ENCODE measurements at regions not wholly inside any gene's neighbourhood (a gene's known extent, or its start where the extent isn't known, plus 50 kb on each side); places are given as distances from the start of the nearest gene placed in this dataset.

- no peak overlapping the region for H3K4me3 ChIP-seq
- WGBS: 42% methylated on average over 3 of the region's 3 CpGs
- no peak for TF ChIP-seq CTCF (IDR thresholded peaks at IDR 0.05)
- TF ChIP-seq POLR2A (IDR thresholded peaks at IDR 0.05): no peak
- no peak for TF ChIP-seq POLR2AphosphoS5 (IDR thresholded peaks at IDR 0.05)
- no peak for DNase-seq (ENCODE audit: low spot score)
- H3K36me3 ChIP-seq: no peaks in the 10 kb centered on the region
- H3K27ac ChIP-seq: no peak overlapping the region
- H3K4me1 ChIP-seq (replicated peaks): no peaks in the 10 kb centered on the region
- no peaks in the 10 kb centered on the region for H3K9me3 ChIP-seq
- H3K27me3 ChIP-seq (replicated peaks; ENCODE audit: insufficient read depth): no peaks in the 10 kb centered on the region
- intact Hi-C loops (cut with DNase I): no loop called here
Measured at GRCh38 chr6:134472046-134472445, 154.1 kb upstream of the SGK1 start.

GRCh38 chr6:134470457-134470975 is 152.6 kb upstream of the SGK1 start:
- H3K9me3 ChIP-seq: no peaks in the 10 kb centered on the region
- WGBS: 87% methylated on average over 3 of the region's 3 CpGs
- intact Hi-C loops (cut with DNase I): no loop called here
- TF ChIP-seq POLR2A (IDR thresholded peaks at IDR 0.05) (no peak), POLR2AphosphoS5 (IDR thresholded peaks at IDR 0.05) (no peak)
- no peaks in the 10 kb centered on the region for H3K36me3 ChIP-seq
- no peak for DNase-seq (ENCODE audit: low spot score)
- H3K4me1 ChIP-seq (replicated peaks): no peaks in the 10 kb centered on the region
- H3K4me3 ChIP-seq: no peak overlapping the region
- no peaks in the 10 kb centered on the region for H3K27me3 ChIP-seq (replicated peaks; ENCODE audit: insufficient read depth)
- no peak overlapping the region for H3K27ac ChIP-seq

- Histone ChIP-seq H3K27me3 (replicated peaks; ENCODE audit: insufficient read depth) (no peaks in the 10 kb centered on the region), H3K4me3 (no peak overlapping the region), H3K27ac (no peak overlapping the region), H3K9me3 (no peaks in the 10 kb centered on the region), H3K36me3 (no peaks in the 10 kb centered on the region), H3K4me1 (replicated peaks) (no peaks in the 10 kb centered on the region)
- intact Hi-C loops (cut with DNase I): no loop called here
- 69% methylated on average over 8 of the region's 8 CpGs for WGBS
- DNase-seq (ENCODE audit: low spot score): no peak
- no peak for TF ChIP-seq CTCF (IDR thresholded peaks at IDR 0.05)
- no peak for TF ChIP-seq POLR2AphosphoS5 (IDR thresholded peaks at IDR 0.05)
- TF ChIP-seq POLR2A (IDR thresholded peaks at IDR 0.05): no peak
Measured at GRCh38 chr6:134469702-134470456, 152.0 kb upstream of the SGK1 start.

GRCh38 chr6:134468633-134469032 is 150.7 kb upstream of the SGK1 start:
- H3K9me3 ChIP-seq: no peaks in the 10 kb centered on the region
- no peak overlapping the region for H3K27ac ChIP-seq
- WGBS: 17% methylated on average over 1 of the region's 1 CpG
- H3K27me3 ChIP-seq (replicated peaks; ENCODE audit: insufficient read depth): no peaks in the 10 kb centered on the region
- TF ChIP-seq POLR2AphosphoS5 (IDR thresholded peaks at IDR 0.05) (peak; percentile 4), POLR2A (IDR thresholded peaks at IDR 0.05) (no peak)
- H3K4me3 ChIP-seq: no peak overlapping the region
- no peaks in the 10 kb centered on the region for H3K4me1 ChIP-seq (replicated peaks)
- no peak for DNase-seq (ENCODE audit: low spot score)
- intact Hi-C loops (cut with DNase I): no loop called here
- no peaks in the 10 kb centered on the region for H3K36me3 ChIP-seq

GRCh38 chr6:134467620-134468019 is 149.7 kb upstream of the SGK1 start:
- WGBS: 61% methylated on average over 1 of the region's 1 CpG
- DNase-seq (ENCODE audit: low spot score): no peak

More at GRCh38 chr6:134467620-134468019, 149.7 kb upstream of the SGK1 start:
- H3K9me3 ChIP-seq: no peaks in the 10 kb centered on the region
- H3K36me3 ChIP-seq: no peaks in the 10 kb centered on the region
- intact Hi-C loops (cut with DNase I): no loop called here
- H3K4me1 ChIP-seq (replicated peaks): no peaks in the 10 kb centered on the region
- H3K27ac ChIP-seq: no peak overlapping the region
- TF ChIP-seq POLR2A (IDR thresholded peaks at IDR 0.05) (no peak), CTCF (IDR thresholded peaks at IDR 0.05) (no peak), POLR2AphosphoS5 (IDR thresholded peaks at IDR 0.05) (no peak)
- H3K4me3 ChIP-seq: no peak overlapping the region
- no peaks in the 10 kb centered on the region for H3K27me3 ChIP-seq (replicated peaks; ENCODE audit: insufficient read depth)

Measured in prostate gland (tissue), 2 donors.